Uterus (tissue), 2 donors: ENCODE measurements at regions not wholly inside any gene's neighbourhood (a gene's known extent, or its start where the extent isn't known, plus 50 kb on each side); places are given as distances from the start of the nearest gene placed in this dataset.

ENCODE experiments used
- POLR2A ChIP-seq, 2 donors: fragments of 450-650 bp; IDR thresholded peaks; one replicate each; pipeline ENCODE4 v1.6.1; 2016; ENCODE audit warnings: antibody characterized with exemption in 2 of 2, mild to moderate bottlenecking in 1 of 2, moderate library complexity in 1 of 2
- TF ChIP-seq, protein P1 (sequence below), 4 experiments: fragments of 200-600 bp in 2 of 4; fragments of 450-650 bp in 2 of 4; sonication (generic) in 2 of 4; IDR thresholded peaks; one replicate each; pipeline ENCODE4 v1.5.1; 2016 to 2019; ENCODE audit warnings: antibody characterized with exemption in 4 of 4, mild to moderate bottlenecking in 2 of 4, moderate library complexity in 1 of 4

DNA sequence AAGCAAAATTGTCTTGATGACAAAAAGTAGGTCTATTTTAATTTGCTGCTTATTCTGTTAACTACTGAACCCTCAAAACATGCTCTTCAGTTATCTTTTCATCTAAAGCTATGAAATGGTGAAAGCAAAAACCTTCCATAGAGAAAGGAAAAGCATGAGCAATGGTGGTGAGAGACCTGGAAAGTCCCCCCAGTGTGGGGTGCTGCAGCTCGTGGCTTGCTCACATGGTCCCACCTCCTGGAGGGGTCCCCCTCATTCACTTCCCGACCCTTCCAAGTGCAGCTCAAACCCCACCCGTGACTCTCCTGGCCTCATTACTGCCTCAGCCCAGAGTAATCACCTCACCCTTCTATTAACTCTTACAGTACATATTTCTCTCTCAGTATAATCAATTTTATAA is 301.8 kb upstream of the HNRNPA3 start:
- TF ChIP-seq, protein P1, sequence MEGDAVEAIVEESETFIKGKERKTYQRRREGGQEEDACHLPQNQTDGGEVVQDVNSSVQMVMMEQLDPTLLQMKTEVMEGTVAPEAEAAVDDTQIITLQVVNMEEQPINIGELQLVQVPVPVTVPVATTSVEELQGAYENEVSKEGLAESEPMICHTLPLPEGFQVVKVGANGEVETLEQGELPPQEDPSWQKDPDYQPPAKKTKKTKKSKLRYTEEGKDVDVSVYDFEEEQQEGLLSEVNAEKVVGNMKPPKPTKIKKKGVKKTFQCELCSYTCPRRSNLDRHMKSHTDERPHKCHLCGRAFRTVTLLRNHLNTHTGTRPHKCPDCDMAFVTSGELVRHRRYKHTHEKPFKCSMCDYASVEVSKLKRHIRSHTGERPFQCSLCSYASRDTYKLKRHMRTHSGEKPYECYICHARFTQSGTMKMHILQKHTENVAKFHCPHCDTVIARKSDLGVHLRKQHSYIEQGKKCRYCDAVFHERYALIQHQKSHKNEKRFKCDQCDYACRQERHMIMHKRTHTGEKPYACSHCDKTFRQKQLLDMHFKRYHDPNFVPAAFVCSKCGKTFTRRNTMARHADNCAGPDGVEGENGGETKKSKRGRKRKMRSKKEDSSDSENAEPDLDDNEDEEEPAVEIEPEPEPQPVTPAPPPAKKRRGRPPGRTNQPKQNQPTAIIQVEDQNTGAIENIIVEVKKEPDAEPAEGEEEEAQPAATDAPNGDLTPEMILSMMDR (IDR thresholded peaks at IDR 0.05), result no peak
- TF ChIP-seq POLR2A (IDR thresholded peaks at IDR 0.05), result no peak
